ENCODE measurements at regions not wholly inside any gene's neighbourhood (a gene's known extent, or its start where the extent isn't known, plus 50 kb on each side); places are given as distances from the start of the nearest gene placed in this dataset.
A peak's percentile ranks its signal among the peaks of the same experiment; 100 is the strongest.

GRCh38 chr2:217717646-217718045 lies 285.1 kb downstream of the TNS1 start:
- DNase-seq = no peak

GRCh38 chr2:217715484-217715883 lies 287.3 kb downstream of the TNS1 start:
- no peak for DNase-seq

- no peak for DNase-seq
Measured at GRCh38 chr2:217714287-217714751, 288.5 kb downstream of the TNS1 start.

- DNase-seq = peak; percentile 64
Measured at GRCh38 chr2:217713395-217714286, 289.2 kb downstream of the TNS1 start.

- DNase-seq = no peak
Measured at GRCh38 chr2:217712431-217712830, 290.4 kb downstream of the TNS1 start.

GRCh38 chr2:217711188-217711587 lies 291.6 kb downstream of the TNS1 start:
- DNase-seq = no peak

GRCh38 chr2:217710211-217710765 lies 292.5 kb downstream of the TNS1 start:
- no peak for DNase-seq

GRCh38 chr2:217709478-217710210 lies 293.2 kb downstream of the TNS1 start:
- no peak for DNase-seq

GRCh38 chr2:217707131-217707611 lies 295.6 kb downstream of the TNS1 start:
- DNase-seq = no peak

GRCh38 chr2:217706513-217706912 lies 296.3 kb downstream of the TNS1 start:
- DNase-seq = no peak

- no peak for DNase-seq
Measured at GRCh38 chr2:217706095-217706494, 296.7 kb downstream of the TNS1 start.

GRCh38 chr2:217705461-217705860 lies 297.3 kb downstream of the TNS1 start:
- no peak for DNase-seq

GRCh38 chr2:217703999-217704398 lies 298.8 kb downstream of the TNS1 start:
- DNase-seq = no peak

- no peak for DNase-seq
Measured at GRCh38 chr2:217703102-217703501, 299.7 kb downstream of the TNS1 start.

GRCh38 chr2:217701622-217702021 lies 301.2 kb downstream of the TNS1 start:
- no peak for DNase-seq

GRCh38 chr2:217698691-217699090 lies 304.1 kb downstream of the TNS1 start:
- no peak for DNase-seq

GRCh38 chr2:217695033-217695520 lies 307.7 kb downstream of the TNS1 start:
- DNase-seq = no peak

- no peak for DNase-seq
Measured at GRCh38 chr2:217694291-217694690, 308.5 kb downstream of the TNS1 start.

- no peak for DNase-seq
Measured at GRCh38 chr2:217693363-217693762, 309.4 kb downstream of the TNS1 start.

GRCh38 chr2:217691920-217692666 lies 310.7 kb downstream of the TNS1 start:
- no peak for DNase-seq

- DNase-seq = no peak
Measured at GRCh38 chr2:217691516-217691915, 311.3 kb downstream of the TNS1 start.

- DNase-seq = no peak
Measured at GRCh38 chr2:217689053-217689452, 313.7 kb downstream of the TNS1 start.

GRCh38 chr2:217688494-217688893 lies 314.3 kb downstream of the TNS1 start:
- DNase-seq = no peak

All from CD4-positive, alpha-beta T cell treated with Interleukin-17A for 1 hour (primary cell).